ENCODE measurements at regions not wholly inside any gene's neighbourhood (a gene's known extent, or its start where the extent isn't known, plus 50 kb on each side); places are given as distances from the start of the nearest gene placed in this dataset.

DNA sequence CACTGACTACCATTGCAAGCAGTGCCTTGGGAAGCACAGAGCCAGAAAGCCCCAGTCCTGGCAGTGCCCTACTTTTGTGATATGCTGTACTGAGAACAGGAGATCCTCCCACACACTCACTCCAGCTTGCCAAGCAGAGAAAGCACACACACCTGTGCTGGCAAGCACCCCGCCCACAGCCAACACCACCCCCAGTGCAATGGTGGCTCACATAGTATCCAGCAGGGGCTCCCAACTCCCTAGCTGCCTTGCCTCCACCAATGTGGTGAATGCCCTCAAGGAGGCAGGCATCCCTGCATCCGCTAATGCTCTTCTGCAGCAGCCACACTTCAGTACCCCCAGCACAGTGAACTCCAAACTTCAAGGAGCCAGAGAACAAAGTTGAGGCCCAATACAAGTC, 1655.8 kb downstream of the SUCLG1 start:
- no peak overlapping the region for H3K4me3 ChIP-seq (ENCODE audit: low read depth, low read length, poor library complexity, severe bottlenecking)
- no peaks in the 10 kb centered on the region for H3K79me2 ChIP-seq (ENCODE audit: insufficient read depth, low read length)

DNA sequence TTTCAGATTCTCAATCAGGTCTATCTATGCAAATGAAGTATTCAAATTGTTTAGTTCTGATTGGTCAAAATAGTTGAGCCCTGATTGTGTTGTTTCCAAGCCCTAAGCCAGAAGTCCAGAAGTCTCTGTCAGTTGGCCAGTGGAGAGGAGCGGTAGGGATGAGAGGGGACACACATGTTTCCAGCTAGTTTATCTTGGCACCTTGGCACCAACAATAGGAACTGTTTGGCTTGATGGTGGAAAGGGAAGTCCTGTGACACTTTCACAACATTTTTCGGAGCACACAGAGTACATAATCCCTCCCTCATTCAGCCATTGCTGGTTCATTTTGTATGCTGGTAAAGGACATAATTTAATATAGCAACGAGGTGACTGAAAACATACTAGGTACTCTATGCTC, 1661.6 kb downstream of the SUCLG1 start:
- Histone ChIP-seq H3K27me3 (ENCODE audit: insufficient read depth, low read length) (no peaks in the 10 kb centered on the region), H4K20me1 (ENCODE audit: insufficient read depth, low read length) (no peaks in the 10 kb centered on the region), H3K27ac (ENCODE audit: low read depth, low read length, poor library complexity, severe bottlenecking) (no peak overlapping the region), H3K9me3 (ENCODE audit: low read length) (no peaks in the 10 kb centered on the region), H3K9me2 (ENCODE audit: low read depth, low read length) (no peaks in the 10 kb centered on the region), H3K4me1 (ENCODE audit: insufficient read depth, low read length, severe bottlenecking) (no peaks in the 10 kb centered on the region), H3F3A (ENCODE audit: insufficient read depth, low read length) (no peaks in the 10 kb centered on the region), H3K36me3 (ENCODE audit: insufficient read depth, low read length) (no peaks in the 10 kb centered on the region), H3K9ac (ENCODE audit: low read length) (no peak overlapping the region), H3K79me2 (ENCODE audit: insufficient read depth, low read length) (no peaks in the 10 kb centered on the region), H2AFZ (ENCODE audit: low read length) (no peak overlapping the region), H3K4me3 (ENCODE audit: low read depth, low read length, poor library complexity, severe bottlenecking) (no peak overlapping the region), H3K4me2 (ENCODE audit: low read length) (no peak overlapping the region)
- TF ChIP-seq, protein P1, sequence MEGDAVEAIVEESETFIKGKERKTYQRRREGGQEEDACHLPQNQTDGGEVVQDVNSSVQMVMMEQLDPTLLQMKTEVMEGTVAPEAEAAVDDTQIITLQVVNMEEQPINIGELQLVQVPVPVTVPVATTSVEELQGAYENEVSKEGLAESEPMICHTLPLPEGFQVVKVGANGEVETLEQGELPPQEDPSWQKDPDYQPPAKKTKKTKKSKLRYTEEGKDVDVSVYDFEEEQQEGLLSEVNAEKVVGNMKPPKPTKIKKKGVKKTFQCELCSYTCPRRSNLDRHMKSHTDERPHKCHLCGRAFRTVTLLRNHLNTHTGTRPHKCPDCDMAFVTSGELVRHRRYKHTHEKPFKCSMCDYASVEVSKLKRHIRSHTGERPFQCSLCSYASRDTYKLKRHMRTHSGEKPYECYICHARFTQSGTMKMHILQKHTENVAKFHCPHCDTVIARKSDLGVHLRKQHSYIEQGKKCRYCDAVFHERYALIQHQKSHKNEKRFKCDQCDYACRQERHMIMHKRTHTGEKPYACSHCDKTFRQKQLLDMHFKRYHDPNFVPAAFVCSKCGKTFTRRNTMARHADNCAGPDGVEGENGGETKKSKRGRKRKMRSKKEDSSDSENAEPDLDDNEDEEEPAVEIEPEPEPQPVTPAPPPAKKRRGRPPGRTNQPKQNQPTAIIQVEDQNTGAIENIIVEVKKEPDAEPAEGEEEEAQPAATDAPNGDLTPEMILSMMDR (IDR thresholded peaks at IDR 0.05; ENCODE audit: low read length) = no peak
- TF ChIP-seq EZH2 (IDR thresholded peaks at IDR 0.05; ENCODE audit: borderline replicate concordance, low read length) = no peak

More for the DNA sequence above, 1655.8 kb downstream of the SUCLG1 start:
- TF ChIP-seq EZH2 (IDR thresholded peaks at IDR 0.05; ENCODE audit: borderline replicate concordance, low read length) = no peak
- TF ChIP-seq, protein P1 (IDR thresholded peaks at IDR 0.05; ENCODE audit: low read length) = no peak
- Histone ChIP-seq H3K27me3 (ENCODE audit: insufficient read depth, low read length) (no peaks in the 10 kb centered on the region), H3K9me3 (ENCODE audit: low read length) (no peaks in the 10 kb centered on the region), H3K27ac (ENCODE audit: low read depth, low read length, poor library complexity, severe bottlenecking) (no peak overlapping the region), H3K4me1 (ENCODE audit: insufficient read depth, low read length, severe bottlenecking) (no peaks in the 10 kb centered on the region), H3K9me2 (ENCODE audit: low read depth, low read length) (no peaks in the 10 kb centered on the region), H4K20me1 (ENCODE audit: insufficient read depth, low read length) (no peaks in the 10 kb centered on the region), H3K4me2 (ENCODE audit: low read length) (no peak overlapping the region), H2AFZ (ENCODE audit: low read length) (no peak overlapping the region), H3K36me3 (ENCODE audit: insufficient read depth, low read length) (no peaks in the 10 kb centered on the region), H3F3A (ENCODE audit: insufficient read depth, low read length) (no peaks in the 10 kb centered on the region), H3K9ac (ENCODE audit: low read length) (no peak overlapping the region)

DNA sequence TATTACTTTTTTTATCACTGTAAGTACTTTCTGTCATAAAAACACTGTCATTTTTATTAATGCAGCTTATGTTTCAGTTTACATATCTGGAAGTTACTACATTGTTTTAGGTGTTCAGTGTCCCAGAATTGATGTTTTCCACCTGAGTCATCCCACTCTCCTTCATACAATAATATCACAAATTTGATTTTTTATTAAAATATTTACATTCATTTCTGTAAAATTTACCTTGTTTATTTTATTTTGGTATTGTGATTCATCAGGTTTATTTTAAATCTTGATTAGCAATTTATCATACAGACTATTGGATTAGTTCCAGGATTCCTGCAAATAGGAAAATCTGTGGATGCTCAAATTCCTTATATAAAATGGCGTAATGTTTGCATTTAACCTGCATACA, 1662.9 kb downstream of the SUCLG1 start:
- Histone ChIP-seq H3K9ac (ENCODE audit: low read length) (no peak overlapping the region), H3K4me2 (ENCODE audit: low read length) (no peak overlapping the region), H3K79me2 (ENCODE audit: insufficient read depth, low read length) (no peaks in the 10 kb centered on the region), H3K36me3 (ENCODE audit: insufficient read depth, low read length) (no peaks in the 10 kb centered on the region), H3K4me3 (ENCODE audit: low read depth, low read length, poor library complexity, severe bottlenecking) (no peak overlapping the region), H3K4me1 (ENCODE audit: insufficient read depth, low read length, severe bottlenecking) (no peaks in the 10 kb centered on the region), H3K27me3 (ENCODE audit: insufficient read depth, low read length) (no peaks in the 10 kb centered on the region), H3F3A (ENCODE audit: insufficient read depth, low read length) (no peaks in the 10 kb centered on the region), H3K9me2 (ENCODE audit: low read depth, low read length) (no peaks in the 10 kb centered on the region), H2AFZ (ENCODE audit: low read length) (no peak overlapping the region), H4K20me1 (ENCODE audit: insufficient read depth, low read length) (no peaks in the 10 kb centered on the region), H3K9me3 (ENCODE audit: low read length) (no peaks in the 10 kb centered on the region), H3K27ac (ENCODE audit: low read depth, low read length, poor library complexity, severe bottlenecking) (no peak overlapping the region)
- TF ChIP-seq EZH2 (IDR thresholded peaks at IDR 0.05; ENCODE audit: borderline replicate concordance, low read length) = no peak
- TF ChIP-seq, protein P1 (IDR thresholded peaks at IDR 0.05; ENCODE audit: low read length) = no peak
